ENCODE measurements at regions not wholly inside any gene's neighbourhood (a gene's known extent, or its start where the extent isn't known, plus 50 kb on each side); places are given as distances from the start of the nearest gene placed in this dataset.

DNA sequence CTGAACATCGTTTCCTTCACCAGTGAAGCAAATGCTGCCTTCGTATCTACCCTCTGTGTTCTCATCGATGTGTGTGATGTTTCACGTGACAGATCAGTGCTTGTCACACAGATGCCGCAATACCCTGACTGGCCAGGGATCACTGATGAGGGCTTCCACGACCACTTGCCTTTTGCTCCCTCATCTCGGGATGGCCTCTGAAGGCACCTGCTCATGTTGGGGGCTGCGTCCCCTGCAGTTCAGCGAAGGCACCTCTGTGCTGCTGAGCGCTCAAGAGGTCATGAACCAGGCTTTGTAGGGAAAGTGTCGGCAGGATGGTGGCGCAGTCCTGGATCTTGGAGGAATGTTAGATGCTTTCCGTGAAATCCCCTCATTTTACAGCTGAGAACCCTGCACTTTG, 79.2 kb upstream of the KLF13 start:
- CTCF ChIA-PET, result no interaction called here
- TF ChIP-seq RFX5 (IDR thresholded peaks at IDR 0.05), result no peak
- TF ChIP-seq, protein P1, sequence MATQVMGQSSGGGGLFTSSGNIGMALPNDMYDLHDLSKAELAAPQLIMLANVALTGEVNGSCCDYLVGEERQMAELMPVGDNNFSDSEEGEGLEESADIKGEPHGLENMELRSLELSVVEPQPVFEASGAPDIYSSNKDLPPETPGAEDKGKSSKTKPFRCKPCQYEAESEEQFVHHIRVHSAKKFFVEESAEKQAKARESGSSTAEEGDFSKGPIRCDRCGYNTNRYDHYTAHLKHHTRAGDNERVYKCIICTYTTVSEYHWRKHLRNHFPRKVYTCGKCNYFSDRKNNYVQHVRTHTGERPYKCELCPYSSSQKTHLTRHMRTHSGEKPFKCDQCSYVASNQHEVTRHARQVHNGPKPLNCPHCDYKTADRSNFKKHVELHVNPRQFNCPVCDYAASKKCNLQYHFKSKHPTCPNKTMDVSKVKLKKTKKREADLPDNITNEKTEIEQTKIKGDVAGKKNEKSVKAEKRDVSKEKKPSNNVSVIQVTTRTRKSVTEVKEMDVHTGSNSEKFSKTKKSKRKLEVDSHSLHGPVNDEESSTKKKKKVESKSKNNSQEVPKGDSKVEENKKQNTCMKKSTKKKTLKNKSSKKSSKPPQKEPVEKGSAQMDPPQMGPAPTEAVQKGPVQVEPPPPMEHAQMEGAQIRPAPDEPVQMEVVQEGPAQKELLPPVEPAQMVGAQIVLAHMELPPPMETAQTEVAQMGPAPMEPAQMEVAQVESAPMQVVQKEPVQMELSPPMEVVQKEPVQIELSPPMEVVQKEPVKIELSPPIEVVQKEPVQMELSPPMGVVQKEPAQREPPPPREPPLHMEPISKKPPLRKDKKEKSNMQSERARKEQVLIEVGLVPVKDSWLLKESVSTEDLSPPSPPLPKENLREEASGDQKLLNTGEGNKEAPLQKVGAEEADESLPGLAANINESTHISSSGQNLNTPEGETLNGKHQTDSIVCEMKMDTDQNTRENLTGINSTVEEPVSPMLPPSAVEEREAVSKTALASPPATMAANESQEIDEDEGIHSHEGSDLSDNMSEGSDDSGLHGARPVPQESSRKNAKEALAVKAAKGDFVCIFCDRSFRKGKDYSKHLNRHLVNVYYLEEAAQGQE (IDR thresholded peaks at IDR 0.05), result no peak
- TF ChIP-seq, protein P2, sequence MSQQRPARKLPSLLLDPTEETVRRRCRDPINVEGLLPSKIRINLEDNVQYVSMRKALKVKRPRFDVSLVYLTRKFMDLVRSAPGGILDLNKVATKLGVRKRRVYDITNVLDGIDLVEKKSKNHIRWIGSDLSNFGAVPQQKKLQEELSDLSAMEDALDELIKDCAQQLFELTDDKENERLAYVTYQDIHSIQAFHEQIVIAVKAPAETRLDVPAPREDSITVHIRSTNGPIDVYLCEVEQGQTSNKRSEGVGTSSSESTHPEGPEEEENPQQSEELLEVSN (IDR thresholded peaks at IDR 0.05; ENCODE audit: borderline replicate concordance, low read depth), result no peak
- no peak for TF ChIP-seq MAFK (IDR thresholded peaks at IDR 0.05; ENCODE audit: partially characterized antibody)
- no peak for TF ChIP-seq CHD4 (IDR thresholded peaks at IDR 0.05; ENCODE audit: borderline replicate concordance)
- no peak for TF ChIP-seq EHF (CRISPR knock-in tag; IDR thresholded peaks at IDR 0.05)
- no peak for TF ChIP-seq CHD2 (IDR thresholded peaks at IDR 0.05; ENCODE audit: low read length, partially characterized antibody)
- TF ChIP-seq, protein P3, sequence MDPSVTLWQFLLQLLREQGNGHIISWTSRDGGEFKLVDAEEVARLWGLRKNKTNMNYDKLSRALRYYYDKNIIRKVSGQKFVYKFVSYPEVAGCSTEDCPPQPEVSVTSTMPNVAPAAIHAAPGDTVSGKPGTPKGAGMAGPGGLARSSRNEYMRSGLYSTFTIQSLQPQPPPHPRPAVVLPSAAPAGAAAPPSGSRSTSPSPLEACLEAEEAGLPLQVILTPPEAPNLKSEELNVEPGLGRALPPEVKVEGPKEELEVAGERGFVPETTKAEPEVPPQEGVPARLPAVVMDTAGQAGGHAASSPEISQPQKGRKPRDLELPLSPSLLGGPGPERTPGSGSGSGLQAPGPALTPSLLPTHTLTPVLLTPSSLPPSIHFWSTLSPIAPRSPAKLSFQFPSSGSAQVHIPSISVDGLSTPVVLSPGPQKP (IDR thresholded peaks at IDR 0.05; ENCODE audit: low read depth, low read length), result no peak
- no peak for TF ChIP-seq BHLHE40 (IDR thresholded peaks at IDR 0.05; ENCODE audit: low read depth, low read length)
- no peak for TF ChIP-seq RAD21 (conservative IDR thresholded peaks at IDR 0.05 in 1 of 2, IDR thresholded peaks at IDR 0.05 in 1 of 2)
- no peak for TF ChIP-seq CEBPB (IDR thresholded peaks at IDR 0.05)
- TF ChIP-seq, protein P4, sequence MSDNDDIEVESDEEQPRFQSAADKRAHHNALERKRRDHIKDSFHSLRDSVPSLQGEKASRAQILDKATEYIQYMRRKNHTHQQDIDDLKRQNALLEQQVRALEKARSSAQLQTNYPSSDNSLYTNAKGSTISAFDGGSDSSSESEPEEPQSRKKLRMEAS (IDR thresholded peaks at IDR 0.05), result no peak

DNA sequence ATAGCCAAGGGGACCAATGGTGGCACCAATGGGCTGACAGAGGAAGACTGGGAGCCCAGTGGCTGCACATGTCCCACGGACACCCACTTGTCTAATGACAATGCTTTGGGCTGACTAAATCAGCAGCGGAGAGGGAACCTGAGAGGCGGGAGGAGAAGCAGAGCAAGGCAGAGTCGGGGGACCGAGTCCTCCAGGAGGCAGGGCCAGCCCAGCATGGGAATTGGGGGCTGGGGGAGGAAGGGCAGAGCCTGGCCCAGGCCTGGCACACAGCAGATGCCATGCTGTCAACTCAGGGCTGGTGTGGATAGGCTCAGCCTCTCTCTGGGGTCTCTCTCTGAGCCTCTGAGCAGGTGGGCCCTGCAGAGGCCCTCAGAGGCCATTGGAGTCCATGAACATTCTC, 78.4 kb upstream of the KLF13 start:
- no peak for FAIRE-seq
- Histone ChIP-seq H3K4me3 (no peak overlapping the region), H3K4me1 (no peaks in the 10 kb centered on the region), H3K4me2 (no peak overlapping the region), H3K27ac (no peak overlapping the region), H3K9me3 (no peaks in the 10 kb centered on the region)
- WGBS (ENCODE audit: missing lambda C conversion rate), result 61% methylated on average over 5 of the region's 5 CpGs
- DNase-seq (ENCODE audit: low read depth in 1 of 2, low spot score in 1 of 2), result no peak
- ChIA-PET POLR2A (no interaction called here), CTCF (no interaction called here)
- no peak for ATAC-seq
- no peak for TF ChIP-seq HEYL (CRISPR knock-in tag; IDR thresholded peaks at IDR 0.05)
- no peak for TF ChIP-seq JUNB (IDR thresholded peaks at IDR 0.05)
- TF ChIP-seq, protein P2 (IDR thresholded peaks at IDR 0.05; ENCODE audit: borderline replicate concordance, low read depth), result no peak
- no peak for TF ChIP-seq TFCP2L1 (CRISPR knock-in tag; IDR thresholded peaks at IDR 0.05)
- TF ChIP-seq FOSL2 (IDR thresholded peaks at IDR 0.05), result no peak
- TF ChIP-seq FOSL2 (CRISPR knock-in tag; IDR thresholded peaks at IDR 0.05), result no peak
- TF ChIP-seq MYC (IDR thresholded peaks at IDR 0.05; ENCODE audit: borderline replicate concordance, low read length), result no peak
- no peak for TF ChIP-seq MAFK (IDR thresholded peaks at IDR 0.05; ENCODE audit: partially characterized antibody)
- no peak for TF ChIP-seq HOXA7 (CRISPR knock-in tag; IDR thresholded peaks at IDR 0.05)
- TF ChIP-seq, protein P5, sequence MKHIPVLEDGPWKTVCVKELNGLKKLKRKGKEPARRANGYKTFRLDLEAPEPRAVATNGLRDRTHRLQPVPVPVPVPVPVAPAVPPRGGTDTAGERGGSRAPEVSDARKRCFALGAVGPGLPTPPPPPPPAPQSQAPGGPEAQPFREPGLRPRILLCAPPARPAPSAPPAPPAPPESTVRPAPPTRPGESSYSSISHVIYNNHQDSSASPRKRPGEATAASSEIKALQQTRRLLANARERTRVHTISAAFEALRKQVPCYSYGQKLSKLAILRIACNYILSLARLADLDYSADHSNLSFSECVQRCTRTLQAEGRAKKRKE (CRISPR knock-in tag; IDR thresholded peaks at IDR 0.05; ENCODE audit: low read depth), result no peak
- TF ChIP-seq, protein P4 (IDR thresholded peaks at IDR 0.05), result no peak
- no peak for TF ChIP-seq BHLHE40 (IDR thresholded peaks at IDR 0.05; ENCODE audit: low read depth, low read length)
- TF ChIP-seq RCOR1 (IDR thresholded peaks at IDR 0.05; ENCODE audit: low read depth, low read length), result no peak
- TF ChIP-seq NPAS2 (CRISPR knock-in tag; IDR thresholded peaks at IDR 0.05; ENCODE audit: borderline replicate concordance), result no peak
- TF ChIP-seq, protein P6, sequence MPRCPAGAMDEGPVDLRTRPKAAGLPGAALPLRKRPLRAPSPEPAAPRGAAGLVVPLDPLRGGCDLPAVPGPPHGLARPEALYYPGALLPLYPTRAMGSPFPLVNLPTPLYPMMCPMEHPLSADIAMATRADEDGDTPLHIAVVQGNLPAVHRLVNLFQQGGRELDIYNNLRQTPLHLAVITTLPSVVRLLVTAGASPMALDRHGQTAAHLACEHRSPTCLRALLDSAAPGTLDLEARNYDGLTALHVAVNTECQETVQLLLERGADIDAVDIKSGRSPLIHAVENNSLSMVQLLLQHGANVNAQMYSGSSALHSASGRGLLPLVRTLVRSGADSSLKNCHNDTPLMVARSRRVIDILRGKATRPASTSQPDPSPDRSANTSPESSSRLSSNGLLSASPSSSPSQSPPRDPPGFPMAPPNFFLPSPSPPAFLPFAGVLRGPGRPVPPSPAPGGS (IDR thresholded peaks at IDR 0.05), result no peak
- no peak for TF ChIP-seq TP53 (CRISPR knock-in tag; IDR thresholded peaks at IDR 0.05)
- TF ChIP-seq CBX8 (IDR thresholded peaks at IDR 0.05), result no peak
- TF ChIP-seq, protein P7, sequence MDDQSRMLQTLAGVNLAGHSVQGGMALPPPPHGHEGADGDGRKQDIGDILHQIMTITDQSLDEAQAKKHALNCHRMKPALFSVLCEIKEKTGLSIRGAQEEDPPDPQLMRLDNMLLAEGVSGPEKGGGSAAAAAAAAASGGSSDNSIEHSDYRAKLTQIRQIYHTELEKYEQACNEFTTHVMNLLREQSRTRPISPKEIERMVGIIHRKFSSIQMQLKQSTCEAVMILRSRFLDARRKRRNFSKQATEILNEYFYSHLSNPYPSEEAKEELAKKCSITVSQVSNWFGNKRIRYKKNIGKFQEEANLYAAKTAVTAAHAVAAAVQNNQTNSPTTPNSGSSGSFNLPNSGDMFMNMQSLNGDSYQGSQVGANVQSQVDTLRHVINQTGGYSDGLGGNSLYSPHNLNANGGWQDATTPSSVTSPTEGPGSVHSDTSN (IDR thresholded peaks at IDR 0.05), result no peak
- TF ChIP-seq KDM1A (IDR thresholded peaks at IDR 0.05; ENCODE audit: low read depth), result no peak
- TF ChIP-seq NFE2L2 (conservative IDR thresholded peaks at IDR 0.05; ENCODE audit: low read length), result no peak

More for the DNA sequence above, 79.2 kb upstream of the KLF13 start:
- H3K9me3 ChIP-seq, result no peaks in the 10 kb centered on the region
- no peak overlapping the region for H3K27ac ChIP-seq
- no peak for FAIRE-seq
- 75% methylated on average over 13 of the region's 13 CpGs for WGBS (ENCODE audit: missing lambda C conversion rate)
- no peak overlapping the region for H3K4me2 ChIP-seq
- ATAC-seq, result no peak
- no peak for DNase-seq (ENCODE audit: low read depth in 1 of 2, low spot score in 1 of 2)
- no peak overlapping the region for H3K4me3 ChIP-seq
- POLR2A ChIA-PET, result no interaction called here
- no peaks in the 10 kb centered on the region for H3K4me1 ChIP-seq

Measured in A549 (cell line).